Mesenteric fat pad (tissue), 1 donor: ENCODE measurements at regions not wholly inside any gene's neighbourhood (a gene's known extent, or its start where the extent isn't known, plus 50 kb on each side); places are given as distances from the start of the nearest gene placed in this dataset.
A peak's percentile ranks its signal among the peaks of the same experiment; 100 is the strongest.
"Not testable (repeated sequence)": the region's sequence is repeated elsewhere in the genome, so short reads cannot be mapped to it uniquely, and the experiment has no call there.

ENCODE experiments used
- DNase-seq: peaks from one replicate; pipeline ENCODE4 v3.0.0-alpha.2; 2020; ENCODE audit warnings: low spot score
- donor health status: DM: yes; HTN: yes; CAD: no.

DNA sequence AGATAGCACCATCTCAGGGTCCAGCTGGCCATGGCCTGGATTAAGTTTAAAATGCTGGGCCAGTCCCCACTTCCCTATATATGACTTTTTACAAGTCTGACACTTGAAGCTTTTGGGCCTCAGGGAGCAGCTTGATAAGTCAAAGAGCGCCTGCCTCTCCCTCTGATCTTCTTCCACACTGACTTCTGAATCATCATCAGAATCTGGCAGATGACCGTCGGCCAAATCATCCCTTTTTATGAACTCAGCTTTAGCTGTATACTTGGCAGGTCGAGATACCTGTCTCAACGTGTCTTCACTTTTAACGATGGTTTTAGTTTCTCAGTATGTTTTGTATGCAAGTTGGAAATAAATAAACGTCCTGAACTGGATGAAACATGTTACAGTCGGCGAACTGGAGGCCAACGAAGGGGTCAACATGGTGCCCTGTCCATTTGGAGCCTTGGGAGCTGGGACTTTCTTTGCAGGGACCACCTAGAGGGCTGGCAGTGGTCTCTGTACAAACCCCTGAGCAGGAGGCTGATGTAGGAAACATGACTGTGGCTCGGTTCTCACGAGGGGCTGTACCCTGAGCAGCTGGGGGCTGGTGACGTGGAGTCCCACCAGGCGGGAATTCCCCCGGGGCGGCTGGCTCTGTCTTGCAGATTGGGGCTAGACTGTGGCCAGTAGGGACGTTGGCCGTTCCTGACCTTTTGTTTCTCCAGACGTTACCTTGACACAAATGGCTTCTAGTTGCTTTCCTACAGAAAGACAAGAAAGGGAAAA, 153.8 kb upstream of the PRKX start:
- DNase-seq: not testable (repeated sequence)

DNA sequence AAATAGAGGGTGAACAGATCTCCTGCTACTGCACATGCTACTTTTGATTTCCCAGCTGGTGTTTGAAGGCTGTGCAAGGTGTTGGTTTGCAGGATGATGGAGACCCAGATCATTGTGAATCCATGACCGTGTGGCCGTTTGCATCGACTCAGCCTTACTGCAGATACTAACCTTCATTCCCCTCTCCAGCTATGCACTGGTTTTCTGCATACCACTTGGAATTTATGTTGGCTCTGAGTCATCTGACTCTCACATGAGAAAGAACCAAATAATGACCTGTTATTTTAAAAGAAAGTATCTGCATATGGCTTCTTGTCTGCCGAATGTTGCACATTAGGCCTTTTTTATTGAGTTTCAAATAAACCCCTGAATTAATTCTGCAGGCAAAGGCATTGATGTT, 144.9 kb upstream of the PRKX start:
- DNase-seq: not testable (repeated sequence)

DNA sequence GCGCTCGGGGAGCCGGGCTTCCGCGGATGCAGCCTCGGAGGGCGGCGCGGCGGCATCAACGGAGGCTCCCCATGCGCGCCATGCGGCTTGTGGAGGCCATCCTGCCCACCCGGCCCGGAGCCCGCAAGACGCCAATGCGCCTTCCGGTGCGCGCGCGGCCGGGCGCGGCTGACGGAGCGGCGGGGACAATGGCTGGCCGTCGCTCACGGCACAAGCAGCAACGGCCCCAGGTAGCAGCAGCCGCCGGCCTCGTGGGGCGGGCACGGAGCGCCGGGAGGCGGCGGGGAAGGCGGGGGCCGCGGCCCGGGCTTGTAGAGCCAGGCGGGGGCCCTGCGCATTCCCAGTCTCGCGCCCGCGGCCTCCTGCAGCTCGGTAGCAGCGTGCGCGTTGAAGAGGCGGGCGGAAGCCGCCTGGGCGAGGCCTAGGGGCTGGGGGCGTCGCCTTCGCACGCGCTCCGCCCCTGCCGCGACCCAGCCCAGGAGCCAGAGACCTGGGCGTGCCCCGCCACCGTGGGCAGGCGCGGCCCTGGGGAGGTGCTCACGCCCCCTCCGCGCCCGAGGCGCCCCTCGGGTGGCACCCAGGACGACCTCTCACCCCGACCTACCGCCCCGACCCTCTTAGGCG, 130.2 kb upstream of the PRKX start:
- not testable (repeated sequence) for DNase-seq

DNA sequence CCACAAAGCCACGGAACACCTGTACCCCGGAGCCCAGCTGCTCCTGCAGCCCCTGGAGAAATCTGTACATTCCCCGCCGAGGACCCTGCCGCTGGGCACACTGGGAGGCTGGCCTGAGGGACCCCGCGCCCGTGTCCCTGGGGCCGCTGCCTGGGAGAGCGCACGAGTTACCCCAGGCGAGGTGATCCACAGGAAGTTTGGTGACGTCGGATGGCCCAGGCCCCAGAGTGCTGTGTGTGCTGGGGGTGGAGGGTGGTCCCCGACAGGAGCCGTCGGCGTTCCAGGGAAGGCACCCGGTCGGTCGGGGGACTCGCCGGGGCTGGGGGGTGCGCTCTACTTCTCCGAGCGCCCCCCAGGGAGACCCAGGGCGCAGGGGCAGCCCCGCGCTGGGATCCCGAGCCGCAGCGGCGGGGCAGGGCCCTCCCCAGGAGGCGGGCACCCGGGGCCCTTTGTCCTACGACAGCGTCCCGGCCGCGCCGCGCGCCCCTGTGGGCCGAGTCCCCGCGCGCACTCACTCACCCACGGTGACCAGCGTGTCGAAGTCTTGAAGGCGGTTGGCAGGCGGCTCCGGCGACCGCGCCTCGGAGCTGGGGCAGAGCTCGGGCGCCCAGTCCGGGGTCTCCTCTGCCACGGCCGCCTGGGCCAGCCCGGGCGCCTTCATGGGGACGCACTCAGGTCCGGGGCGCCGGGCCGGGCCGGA, 129.5 kb upstream of the PRKX start:
- not testable (repeated sequence) for DNase-seq

DNA sequence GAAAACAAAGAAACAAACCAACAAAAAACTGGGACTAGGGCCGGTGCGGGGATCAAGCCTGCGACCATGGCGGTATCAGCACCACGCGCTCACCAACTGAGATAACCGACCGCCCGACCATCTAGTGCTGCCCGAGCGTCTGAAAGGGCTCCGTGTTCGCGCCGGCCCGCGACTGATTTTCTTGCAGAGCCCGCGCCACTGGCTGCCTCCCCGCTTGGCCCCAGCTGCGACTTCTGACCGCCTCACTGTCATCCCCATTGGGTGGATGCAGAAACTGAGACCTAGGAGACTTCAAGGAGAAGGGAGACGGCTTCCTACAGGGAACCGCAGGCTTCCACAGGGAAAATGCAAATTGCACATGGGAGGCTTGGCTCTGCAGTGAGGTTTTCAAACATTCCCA, 125.3 kb upstream of the PRKX start:
- not testable (repeated sequence) for DNase-seq

DNA sequence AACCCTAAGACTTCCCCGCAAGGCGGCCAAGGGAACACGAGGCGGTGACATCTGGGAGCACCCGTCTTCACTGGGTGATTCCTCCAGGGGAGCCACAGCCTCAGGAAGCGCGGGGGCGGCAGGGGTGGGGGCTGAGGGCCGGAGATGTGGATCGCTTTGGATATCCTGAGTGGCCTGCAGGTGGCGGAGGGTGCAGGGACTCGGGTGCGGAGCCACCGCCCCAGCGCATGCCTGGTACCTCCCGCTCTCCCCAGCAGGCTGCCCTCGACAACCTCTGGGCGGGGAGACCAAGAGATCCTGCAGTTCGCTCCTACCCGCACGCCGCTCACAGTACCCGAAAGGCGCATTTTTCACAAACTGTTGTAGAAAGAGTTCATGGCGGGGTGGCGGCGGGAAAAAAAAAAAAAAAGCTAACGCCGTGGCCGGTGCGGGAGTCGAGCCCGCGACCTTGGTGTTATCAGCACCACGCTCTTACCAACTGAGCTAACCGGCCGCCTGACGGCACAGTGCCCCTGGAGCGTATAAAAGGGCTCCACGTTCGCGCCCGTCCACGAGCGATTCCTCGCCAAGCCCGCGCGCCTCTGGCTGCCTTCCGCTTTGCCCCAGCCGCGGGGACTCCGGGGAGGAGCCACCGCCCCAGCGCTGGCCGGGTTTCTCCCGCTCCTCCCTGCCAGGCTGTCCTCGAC, 124.7 kb upstream of the PRKX start:
- not testable (repeated sequence) for DNase-seq

DNA sequence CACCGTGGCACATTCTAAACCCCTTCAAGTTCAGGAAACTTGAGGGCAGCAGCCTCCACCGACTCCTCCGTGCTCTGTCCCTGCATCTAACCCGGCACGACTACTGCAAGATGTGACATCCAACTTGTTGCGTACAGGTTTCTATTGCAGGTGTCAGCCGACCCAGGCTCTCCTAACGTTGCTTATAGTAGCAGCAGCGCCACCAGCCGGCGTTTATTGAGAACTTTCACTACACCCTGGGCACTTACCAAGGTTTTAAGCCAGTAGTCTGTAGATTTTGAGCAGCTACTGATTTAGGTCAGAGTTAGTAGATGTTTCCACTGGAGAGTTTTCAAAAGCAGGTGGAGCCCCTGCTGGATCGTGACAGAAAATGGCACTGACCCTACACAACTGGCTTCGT, 123.8 kb upstream of the PRKX start:
- not testable (repeated sequence) for DNase-seq

DNA sequence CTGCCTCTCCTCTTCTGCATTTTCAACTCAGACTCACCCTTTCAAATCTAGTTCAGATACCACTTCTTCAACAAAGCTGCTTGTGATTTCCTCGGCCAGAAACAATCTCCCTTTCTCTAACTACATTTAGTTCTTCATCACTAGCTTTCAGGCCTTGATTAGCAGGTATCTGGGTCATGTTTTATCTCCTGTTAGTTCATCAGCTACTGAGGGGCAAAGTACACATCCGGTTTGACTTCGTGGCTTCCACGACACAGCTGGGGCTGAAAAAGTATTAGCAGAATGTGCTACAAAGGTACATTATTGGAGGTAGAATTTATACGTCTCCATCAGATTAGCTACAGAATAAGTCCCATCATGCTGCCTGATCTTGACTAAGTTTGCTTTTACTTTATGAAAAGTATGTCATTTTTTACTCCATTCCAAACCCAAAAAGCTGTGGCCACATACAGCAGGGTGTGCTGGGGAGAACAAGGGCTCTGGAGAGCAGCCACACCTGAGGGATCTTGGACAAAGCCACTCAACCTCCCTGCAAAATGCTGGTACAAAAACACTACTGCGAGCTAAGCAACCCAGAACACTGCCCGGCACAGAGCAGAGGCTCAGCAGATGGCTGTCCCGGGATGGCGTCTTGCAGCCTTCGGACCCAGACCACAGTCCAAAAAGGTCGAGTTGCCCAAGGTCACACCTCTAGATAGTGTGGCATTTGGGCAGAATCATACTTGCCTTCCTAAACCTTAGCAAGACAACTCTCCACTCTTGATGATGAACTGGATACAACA, 120.5 kb upstream of the PRKX start:
- not testable (repeated sequence) for DNase-seq

DNA sequence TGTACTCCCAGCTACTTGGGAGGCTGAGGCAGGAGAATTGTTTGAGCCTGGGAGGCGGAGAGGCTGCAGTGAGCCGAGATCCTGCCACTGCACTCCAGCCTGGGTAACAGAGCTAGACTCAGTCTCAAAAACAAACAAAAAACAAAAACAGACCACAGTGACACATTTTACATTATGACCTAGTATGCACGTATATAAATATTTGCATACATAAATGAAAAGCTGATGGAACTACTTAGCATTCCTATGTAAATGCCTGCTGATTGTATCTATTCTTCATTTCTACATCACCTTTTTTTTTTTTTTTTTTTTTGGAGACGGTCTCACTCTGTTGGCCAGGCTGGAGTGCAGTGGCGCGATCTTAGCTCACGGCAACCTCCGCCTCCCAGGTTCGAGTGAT, 116.6 kb upstream of the PRKX start:
- not testable (repeated sequence) for DNase-seq

DNA sequence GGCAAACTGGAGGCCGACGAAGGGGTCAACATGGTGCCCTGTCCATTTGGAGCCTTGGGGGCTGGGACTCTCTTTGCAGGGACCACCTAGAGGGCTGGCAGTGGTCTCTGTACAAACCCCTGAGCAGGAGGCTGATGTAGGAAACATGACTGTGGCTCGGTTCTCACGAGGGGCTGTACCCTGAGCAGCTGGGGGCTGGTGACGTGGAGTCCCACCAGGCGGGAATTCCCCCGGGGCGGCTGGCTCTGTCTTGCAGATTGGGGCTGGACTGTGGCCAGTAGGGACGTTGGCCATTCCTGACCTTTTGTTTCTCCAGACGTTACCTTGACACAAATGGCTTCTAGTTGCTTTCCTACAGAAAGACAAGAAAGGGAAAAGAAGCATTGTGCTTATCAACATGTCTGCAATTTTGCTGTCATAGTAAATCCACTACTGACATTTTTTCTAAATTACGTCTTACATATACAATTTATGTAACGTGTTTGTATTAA, 115.6 kb upstream of the PRKX start:
- DNase-seq: not testable (repeated sequence)

DNA sequence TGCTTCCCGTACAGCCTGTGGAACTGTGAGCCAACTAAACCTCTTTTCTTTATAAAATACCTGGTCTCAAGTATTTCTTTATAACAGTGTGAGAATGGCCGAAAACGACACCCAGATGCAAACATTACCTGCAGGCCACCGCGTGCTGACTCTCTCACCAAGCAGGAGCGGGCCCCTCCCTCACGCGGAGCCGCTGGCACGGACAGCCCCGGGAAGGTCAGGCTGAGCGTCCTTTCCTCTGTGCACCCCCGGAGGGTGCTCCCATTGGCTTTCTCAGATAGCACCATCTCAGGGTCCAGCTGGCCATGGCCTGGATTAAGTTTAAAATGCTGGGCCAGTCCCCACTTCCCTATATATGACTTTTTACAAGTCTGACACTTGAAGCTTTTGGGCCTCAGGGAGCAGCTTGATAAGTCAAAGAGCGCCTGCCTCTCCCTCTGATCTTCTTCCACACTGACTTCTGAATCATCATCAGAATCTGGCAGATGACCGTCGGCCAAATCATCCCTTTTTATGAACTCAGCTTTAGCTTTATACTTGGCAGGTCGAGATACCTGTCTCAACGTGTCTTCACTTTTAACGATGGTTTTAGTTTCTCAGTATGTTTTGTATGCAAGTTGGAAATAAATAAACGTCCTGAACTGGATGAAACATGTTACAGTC, 115.1 kb upstream of the PRKX start:
- DNase-seq: not testable (repeated sequence)

DNA sequence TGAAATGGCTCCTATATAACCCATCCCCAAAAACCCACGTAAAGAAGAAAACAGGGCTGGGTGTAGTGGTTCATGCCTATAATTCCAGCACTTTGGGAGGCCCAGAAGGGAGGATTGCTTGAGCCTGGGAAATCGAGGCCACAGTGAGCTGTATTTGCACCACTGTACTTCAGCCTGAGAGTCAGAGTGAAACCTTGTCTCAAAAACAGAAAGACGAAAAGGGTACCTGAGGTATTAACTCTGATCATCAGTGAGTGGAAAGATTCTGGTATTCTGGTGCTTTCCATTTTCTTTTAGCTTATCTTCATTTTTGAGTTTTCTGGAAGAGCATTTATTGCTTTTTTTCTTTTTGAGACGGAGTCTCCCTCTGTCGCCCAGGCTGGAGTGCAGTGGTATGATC, 110.6 kb upstream of the PRKX start:
- DNase-seq: not testable (repeated sequence)

DNA sequence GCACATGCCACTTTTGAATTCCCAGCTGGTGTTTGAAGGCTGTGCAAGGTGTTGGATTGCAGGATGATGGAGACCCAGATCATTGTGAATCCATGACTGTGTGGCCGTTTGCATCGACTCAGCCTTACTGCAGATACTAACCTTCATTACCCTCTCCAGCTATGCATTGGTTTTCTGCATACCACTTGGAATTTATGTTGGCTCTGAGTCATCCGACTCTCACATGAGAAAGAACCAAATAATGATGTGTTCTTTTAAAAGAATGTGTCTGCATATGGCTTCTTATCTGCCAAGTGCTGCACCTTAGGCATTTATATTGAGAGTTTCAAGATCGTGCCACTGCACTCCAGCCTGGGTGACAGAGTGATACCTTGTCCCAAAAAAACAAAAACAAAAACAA, 106.7 kb upstream of the PRKX start:
- no peak for DNase-seq

DNA sequence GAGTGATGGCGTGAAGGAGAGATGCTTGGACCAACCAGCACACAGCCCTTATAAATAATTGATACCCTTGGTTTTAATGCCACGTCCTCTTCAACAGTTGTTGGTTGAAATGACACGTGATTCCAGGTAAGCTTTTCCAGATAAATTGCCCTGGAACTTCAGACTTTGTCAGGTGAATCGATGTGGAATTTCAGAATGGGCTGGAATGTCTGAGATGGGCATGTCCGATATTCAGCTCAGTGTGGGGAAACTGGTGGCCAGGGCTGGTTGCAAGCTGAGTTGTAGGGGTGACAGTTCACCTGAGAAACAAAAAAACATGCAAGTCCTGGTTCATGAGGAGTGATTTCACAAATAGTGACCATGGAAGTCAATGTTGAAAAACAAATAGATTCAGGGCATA, 104.0 kb upstream of the PRKX start:
- not testable (repeated sequence) for DNase-seq

DNA sequence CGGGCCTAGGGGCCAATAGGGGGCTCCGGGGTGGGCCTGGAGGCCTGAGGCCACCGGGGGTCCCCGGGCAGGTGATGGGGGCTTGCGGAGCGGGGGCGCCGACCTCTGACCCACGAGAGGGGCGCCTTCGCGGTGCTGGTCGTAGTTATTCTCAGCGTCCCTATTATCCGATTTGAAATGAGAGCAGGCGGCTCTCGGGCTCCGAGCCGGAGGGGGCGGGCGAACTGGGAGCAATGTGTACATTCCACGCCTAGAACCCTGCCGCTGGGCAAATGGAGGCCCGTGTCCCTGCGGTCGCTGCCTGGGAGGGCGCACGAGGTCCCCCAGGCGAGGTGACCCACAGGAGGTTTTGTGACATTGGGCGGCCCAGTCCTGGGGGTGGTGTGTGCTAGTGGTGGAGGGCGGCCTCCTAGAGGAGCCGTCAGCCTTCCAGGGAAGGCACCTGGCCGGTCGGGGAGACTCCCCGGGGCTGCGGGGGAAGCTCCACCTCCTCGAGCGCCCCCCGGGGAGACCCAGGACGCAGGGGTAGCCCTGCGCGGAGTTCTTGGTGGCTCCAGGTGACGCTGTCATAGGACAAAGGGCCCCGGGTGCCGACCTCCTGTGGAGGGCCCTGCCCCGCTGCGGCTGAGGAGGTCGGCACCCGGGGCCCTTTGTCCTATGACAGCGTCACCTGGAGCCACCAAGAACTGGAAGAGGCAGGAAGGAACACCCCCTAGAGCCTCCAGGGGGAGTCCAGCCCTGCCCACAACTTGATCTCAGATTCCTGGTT, 102.6 kb upstream of the PRKX start:
- DNase-seq: peak; percentile 91

DNA sequence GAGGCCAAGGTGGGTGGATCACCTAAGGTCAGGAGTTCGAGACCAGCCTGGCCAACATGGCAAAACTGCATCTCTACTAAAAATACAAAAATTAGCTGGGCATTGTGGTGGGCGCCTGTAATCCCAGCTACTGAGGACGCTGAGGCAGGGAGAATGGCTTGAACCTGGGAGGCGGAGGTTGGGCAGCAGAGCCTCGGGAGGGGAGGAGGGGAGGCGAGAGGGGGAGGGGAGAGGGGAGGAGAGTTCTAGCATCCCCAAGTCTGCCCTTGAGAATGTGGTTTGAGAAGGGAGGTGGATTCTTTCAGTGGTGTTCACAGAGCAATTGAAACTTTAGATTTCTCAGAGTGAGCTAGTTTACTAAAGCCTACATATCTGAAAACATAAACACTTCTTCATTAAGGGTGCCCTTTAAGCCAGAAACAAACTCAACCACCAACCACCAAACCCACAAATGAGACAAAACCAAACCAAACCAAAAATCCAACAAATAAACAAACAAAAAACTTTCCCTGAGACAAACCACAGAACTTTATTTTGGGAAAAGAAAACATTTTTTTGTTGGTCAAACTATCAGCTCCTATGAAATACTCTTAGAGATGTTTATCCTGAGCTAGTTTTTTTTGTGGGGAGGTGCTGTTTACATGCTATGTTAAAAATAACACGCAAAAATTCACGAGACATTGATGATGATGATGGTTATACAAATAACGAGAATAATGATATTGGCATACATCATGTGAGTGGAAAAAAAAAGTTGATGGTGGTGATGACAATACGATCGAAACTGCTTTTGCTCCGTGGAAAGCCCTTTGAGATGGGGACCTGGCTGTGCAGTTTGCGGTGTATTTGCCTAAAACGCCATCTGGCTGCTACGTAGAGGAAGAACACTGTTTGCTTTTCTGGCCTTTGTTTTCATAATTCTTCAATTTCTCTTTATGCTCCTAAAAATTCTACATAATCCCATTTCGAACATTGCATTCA, 98.2 kb upstream of the PRKX start:
- DNase-seq: no peak

DNA sequence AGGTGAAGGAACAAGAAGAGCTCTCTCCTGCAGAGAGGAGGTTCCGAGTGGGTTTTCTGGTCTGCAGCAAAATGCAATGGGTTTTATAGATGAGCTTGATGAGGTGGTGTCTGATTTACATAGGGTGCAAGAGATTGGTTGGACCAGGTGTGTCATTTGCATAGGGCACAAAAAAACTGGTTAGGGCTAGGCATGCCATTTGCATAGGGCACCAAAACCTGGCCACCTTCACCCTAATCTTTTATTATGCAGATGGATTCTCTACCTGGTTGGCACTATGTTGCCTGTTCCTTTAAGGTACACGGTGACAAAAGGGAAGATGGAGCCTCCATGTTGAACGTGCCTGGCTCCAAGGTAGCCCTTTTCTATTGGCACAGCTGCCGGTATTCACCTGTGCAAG, 94.5 kb upstream of the PRKX start:
- DNase-seq: no peak

DNA sequence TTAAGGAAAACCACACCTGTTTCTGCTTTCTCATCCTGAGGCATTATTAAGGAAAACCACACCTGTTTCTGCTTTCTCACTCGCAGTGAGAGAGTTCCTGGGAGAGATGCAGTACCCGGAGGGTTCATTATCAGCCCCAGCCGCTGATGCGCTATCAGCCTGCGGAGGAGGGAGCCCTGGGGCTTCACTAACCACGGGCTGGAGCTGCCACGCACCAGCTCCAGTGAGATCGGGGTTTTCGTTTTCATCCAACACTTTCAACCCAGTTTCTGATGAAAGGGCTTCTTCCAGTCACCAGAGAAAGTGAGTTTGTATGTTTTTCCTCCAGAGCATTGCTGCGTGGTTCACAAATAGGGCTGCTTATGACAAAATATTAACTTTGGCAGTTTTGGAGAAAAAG, 93.2 kb upstream of the PRKX start:
- no peak for DNase-seq
